ENCODE measurements at regions not wholly inside any gene's neighbourhood (a gene's known extent, or its start where the extent isn't known, plus 50 kb on each side); places are given as distances from the start of the nearest gene placed in this dataset.
A peak's percentile ranks its signal among the peaks of the same experiment; 100 is the strongest.

DNA sequence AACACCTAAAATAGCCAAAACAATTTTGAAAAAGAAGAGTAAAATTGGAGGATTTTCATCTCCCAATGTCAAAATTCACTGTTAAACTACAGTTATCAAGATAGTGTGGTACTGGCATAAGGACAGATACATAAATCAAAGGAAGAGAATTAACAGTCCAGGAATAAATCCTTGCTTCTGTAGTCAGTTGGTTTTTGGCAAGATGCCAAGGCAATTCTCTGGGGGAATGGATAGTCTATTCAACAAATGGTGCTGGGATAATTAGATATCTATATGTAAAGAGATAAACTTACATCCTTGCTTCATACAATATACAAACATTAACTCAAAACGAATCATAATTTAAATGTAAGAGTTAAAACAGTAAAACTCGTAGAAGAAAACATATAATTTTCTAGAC, 57.9 kb upstream of the SELENOK start:
- no peak for DNase-seq (ENCODE audit: low read depth)

DNA sequence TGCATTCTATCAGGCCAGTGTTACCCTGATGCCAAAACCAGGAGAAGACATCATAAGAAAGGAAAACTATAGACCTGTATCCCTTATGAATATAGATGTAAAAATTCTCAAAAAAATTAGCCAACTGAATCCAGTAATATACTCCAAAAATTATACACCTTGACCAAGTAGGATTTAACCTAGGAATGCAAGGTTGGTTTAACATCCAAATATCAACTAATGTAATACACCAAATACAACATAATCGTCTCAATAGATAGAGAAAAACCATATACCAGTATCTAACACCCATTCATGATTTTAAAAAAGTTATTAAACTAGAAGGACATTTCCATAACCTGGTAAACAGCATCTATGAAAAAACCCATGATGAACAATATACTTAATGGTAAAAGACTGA, 56.5 kb upstream of the SELENOK start:
- no peak for DNase-seq (ENCODE audit: low read depth)

DNA sequence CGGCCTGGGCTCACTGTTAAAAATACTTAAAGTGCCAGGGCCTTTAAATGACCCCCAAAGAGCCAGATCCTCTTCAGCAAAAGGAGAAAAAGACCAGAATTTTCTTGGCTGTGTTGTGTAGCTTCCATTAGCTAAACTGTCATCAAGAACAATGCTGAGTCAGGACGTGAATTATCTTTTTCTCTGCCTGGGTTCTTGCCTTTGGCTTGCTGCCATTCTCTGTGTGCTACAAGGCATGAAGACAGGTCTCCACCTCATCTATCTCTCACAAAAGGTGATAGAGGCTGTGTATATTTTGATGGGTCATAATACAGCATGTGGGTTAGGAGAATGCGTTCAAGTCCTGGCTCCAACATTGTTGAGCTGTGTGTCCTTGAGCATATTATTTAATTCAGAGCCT, 52.4 kb upstream of the SELENOK start:
- DNase-seq (ENCODE audit: low read depth): no peak

DNA sequence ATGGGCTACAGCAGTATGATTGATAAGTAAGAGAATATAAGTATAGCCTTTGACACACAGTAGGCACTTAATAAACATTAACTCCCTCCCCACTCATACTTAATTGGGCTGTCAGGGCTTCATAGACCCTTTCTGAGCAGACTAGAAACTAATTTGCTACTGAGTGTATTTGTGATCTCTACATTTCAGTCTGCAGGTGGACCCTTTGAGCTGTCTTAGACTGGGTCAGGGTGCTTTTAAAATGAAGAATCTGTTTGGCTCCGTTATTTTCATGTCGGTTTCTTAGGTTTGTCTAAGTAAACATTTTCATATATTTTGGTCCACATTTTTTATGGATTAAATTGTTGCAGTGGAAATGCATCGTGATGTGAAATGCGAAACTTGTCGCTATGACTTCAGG, 50.3 kb upstream of the SELENOK start:
- DNase-seq (ENCODE audit: low read depth): peak; percentile 22

All from Daoy (cell line).